ENCODE measurements at regions not wholly inside any gene's neighbourhood (a gene's known extent, or its start where the extent isn't known, plus 50 kb on each side); places are given as distances from the start of the nearest gene placed in this dataset.

- ChIA-PET CTCF (no interaction called here), POLR2A (no interaction called here)
- Histone ChIP-seq H3K27ac (ENCODE audit: low read length) (no peak overlapping the region), H3K9me3 (ENCODE audit: control insufficient read depth, insufficient read depth, low read depth, low read length) (no peaks in the 10 kb centered on the region), H3K36me3 (ENCODE audit: control insufficient read depth, insufficient read depth, low read length) (no peaks in the 10 kb centered on the region), H3K27me3 (ENCODE audit: control insufficient read depth, insufficient read depth, low read length) (0 out of 2 replicates have a peak, but pooled peaks cover 2% of the 10 kb centered on the region), H3K4me3 (ENCODE audit: low read depth in 2 of 2, low read length in 2 of 2) (no peak overlapping the region), H3K4me1 (ENCODE audit: control insufficient read depth, insufficient read depth, low read length) (no peaks in the 10 kb centered on the region)
- ATAC-seq (no peak), DNase-seq (ENCODE audit: low read depth, low spot score) (no peak)
- TF ChIP-seq POLR2AphosphoS5 (IDR thresholded peaks at IDR 0.05; ENCODE audit: low read depth, low read length) (no peak), TCF7L2 (IDR thresholded peaks at IDR 0.05; ENCODE audit: low read depth, low read length) (no peak), SIN3A (IDR thresholded peaks at IDR 0.05; ENCODE audit: borderline replicate concordance, insufficient read depth, low read depth, low read length) (no peak)
- TF ChIP-seq, protein P1, sequence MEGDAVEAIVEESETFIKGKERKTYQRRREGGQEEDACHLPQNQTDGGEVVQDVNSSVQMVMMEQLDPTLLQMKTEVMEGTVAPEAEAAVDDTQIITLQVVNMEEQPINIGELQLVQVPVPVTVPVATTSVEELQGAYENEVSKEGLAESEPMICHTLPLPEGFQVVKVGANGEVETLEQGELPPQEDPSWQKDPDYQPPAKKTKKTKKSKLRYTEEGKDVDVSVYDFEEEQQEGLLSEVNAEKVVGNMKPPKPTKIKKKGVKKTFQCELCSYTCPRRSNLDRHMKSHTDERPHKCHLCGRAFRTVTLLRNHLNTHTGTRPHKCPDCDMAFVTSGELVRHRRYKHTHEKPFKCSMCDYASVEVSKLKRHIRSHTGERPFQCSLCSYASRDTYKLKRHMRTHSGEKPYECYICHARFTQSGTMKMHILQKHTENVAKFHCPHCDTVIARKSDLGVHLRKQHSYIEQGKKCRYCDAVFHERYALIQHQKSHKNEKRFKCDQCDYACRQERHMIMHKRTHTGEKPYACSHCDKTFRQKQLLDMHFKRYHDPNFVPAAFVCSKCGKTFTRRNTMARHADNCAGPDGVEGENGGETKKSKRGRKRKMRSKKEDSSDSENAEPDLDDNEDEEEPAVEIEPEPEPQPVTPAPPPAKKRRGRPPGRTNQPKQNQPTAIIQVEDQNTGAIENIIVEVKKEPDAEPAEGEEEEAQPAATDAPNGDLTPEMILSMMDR (IDR thresholded peaks at IDR 0.05), result no peak
- in situ Hi-C loops (cut with HindIII; ENCODE audit: low pct_unique_long_range_greater_than_20kb, low sequenced_read_pairs), result no loop called here
- BruUV-seq (replicated peaks), result no TSS peak
- intact Hi-C loops (cut with micrococcal nuclease; ENCODE audit: unreplicated experiment), result no loop called here
Measured at GRCh38 chr5:87103616-87104287, 163.9 kb upstream of the RASA1 start.

GRCh38 chr5:87105577-87105976 lies 162.1 kb upstream of the RASA1 start:
- Histone ChIP-seq H3K27ac (ENCODE audit: low read length) (no peak overlapping the region), H3K27me3 (ENCODE audit: control insufficient read depth, insufficient read depth, low read length) (0 out of 2 replicates have a peak, but pooled peaks cover 2% of the 10 kb centered on the region), H3K9me3 (ENCODE audit: control insufficient read depth, insufficient read depth, low read depth, low read length) (no peaks in the 10 kb centered on the region), H3K4me3 (ENCODE audit: low read depth in 2 of 2, low read length in 2 of 2) (no peak overlapping the region), H3K4me1 (ENCODE audit: control insufficient read depth, insufficient read depth, low read length) (no peaks in the 10 kb centered on the region), H3K36me3 (ENCODE audit: control insufficient read depth, insufficient read depth, low read length) (no peaks in the 10 kb centered on the region)
- CTCF ChIA-PET, result no interaction called here
- intact Hi-C loops (cut with micrococcal nuclease; ENCODE audit: unreplicated experiment) (no loop called here), in situ Hi-C loops (cut with HindIII; ENCODE audit: low pct_unique_long_range_greater_than_20kb, low sequenced_read_pairs) (no loop called here)
- ATAC-seq, result no peak
- POLR2A ChIA-PET, result no interaction called here
- DNase-seq (ENCODE audit: low read depth, low spot score), result no peak
- TF ChIP-seq POLR2AphosphoS5 (IDR thresholded peaks at IDR 0.05; ENCODE audit: low read depth, low read length), result no peak
- BruUV-seq (replicated peaks), result no TSS peak

DNA sequence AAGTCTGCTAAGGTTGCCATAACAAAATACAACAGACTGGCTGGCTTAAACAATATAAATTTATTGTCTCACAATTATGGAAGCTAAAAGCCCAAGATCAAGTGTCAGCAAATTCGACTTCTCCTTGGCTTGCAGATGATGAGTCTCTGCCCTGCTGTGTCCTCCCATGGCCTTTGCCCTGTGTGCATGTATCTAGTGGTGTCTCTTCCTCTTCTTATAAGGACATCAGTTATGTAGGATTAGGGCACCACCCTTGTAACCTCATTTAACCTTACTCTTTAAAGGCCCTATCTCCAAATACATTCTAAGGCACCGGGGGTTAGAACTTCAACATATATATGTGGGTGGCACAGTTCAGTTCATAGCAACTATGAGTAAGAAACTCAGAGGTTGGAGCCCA lies 157.9 kb upstream of the RASA1 start:
- ChIA-PET CTCF (no interaction called here), POLR2A (no interaction called here)
- no peak for ATAC-seq
- DNase-seq (ENCODE audit: low read depth, low spot score), result no peak
- no peaks in the 10 kb centered on the region for H3K4me1 ChIP-seq (ENCODE audit: control insufficient read depth, insufficient read depth, low read length)
- no peaks in the 10 kb centered on the region for H3K36me3 ChIP-seq (ENCODE audit: control insufficient read depth, insufficient read depth, low read length)
- intact Hi-C loops (cut with micrococcal nuclease; ENCODE audit: unreplicated experiment) (no loop called here), in situ Hi-C loops (cut with HindIII; ENCODE audit: low pct_unique_long_range_greater_than_20kb, low sequenced_read_pairs) (no loop called here)
- no peak overlapping the region for H3K4me3 ChIP-seq (ENCODE audit: low read depth in 2 of 2, low read length in 2 of 2)
- H3K27ac ChIP-seq (ENCODE audit: low read length), result no peak overlapping the region
- H3K9me3 ChIP-seq (ENCODE audit: control insufficient read depth, insufficient read depth, low read depth, low read length), result no peaks in the 10 kb centered on the region
- TF ChIP-seq REST (IDR thresholded peaks at IDR 0.05; ENCODE audit: insufficient read depth in 1 of 2, low read depth in 2 of 2, low read length in 1 of 2) (no peak), POLR2AphosphoS5 (IDR thresholded peaks at IDR 0.05; ENCODE audit: low read depth, low read length) (no peak), TCF7L2 (IDR thresholded peaks at IDR 0.05; ENCODE audit: low read depth, low read length) (no peak), SIN3A (IDR thresholded peaks at IDR 0.05; ENCODE audit: borderline replicate concordance, insufficient read depth, low read depth, low read length) (no peak)
- TF ChIP-seq, protein P1 (IDR thresholded peaks at IDR 0.05), result no peak
- BruUV-seq (replicated peaks), result no TSS peak
- no peaks in the 10 kb centered on the region for H3K27me3 ChIP-seq (ENCODE audit: control insufficient read depth, insufficient read depth, low read length)
